ENCODE measurements at regions not wholly inside any gene's neighbourhood (a gene's known extent, or its start where the extent isn't known, plus 50 kb on each side); places are given as distances from the start of the nearest gene placed in this dataset.
"Not testable (repeated sequence)": the region's sequence is repeated elsewhere in the genome, so short reads cannot be mapped to it uniquely, and the experiment has no call there.

GRCh38 chr9:62862180-62862579 lies 1672.3 kb downstream of the SPATA31A7 start:
- CTCF ChIA-PET = not testable (repeated sequence)

GRCh38 chr9:62863319-62863718 lies 1673.5 kb downstream of the SPATA31A7 start:
- H3K4me1 ChIP-seq (ENCODE audit: control insufficient read depth in 1 of 2, extremely low read depth in 1 of 2, insufficient read depth in 2 of 2, low read length in 2 of 2); H3K4me1 Mint-ChIP-seq; H3K9me3 Mint-ChIP-seq; H3K27ac ChIP-seq (ENCODE audit: low read length); POLR2A ChIA-PET; H3K36me3 ChIP-seq (ENCODE audit: control insufficient read depth in 2 of 2, extremely low read depth in 1 of 2, insufficient read depth in 1 of 2, low read length in 1 of 2); H3K36me3 Mint-ChIP-seq; H3K4me3 Mint-ChIP-seq; CTCF ChIA-PET; DNase-seq; H3K9me3 ChIP-seq; H3K27ac Mint-ChIP-seq; H3K4me3 ChIP-seq (ENCODE audit: control insufficient read depth in 1 of 2, extremely low read depth in 1 of 2, low read length in 1 of 2); ATAC-seq (replicated peaks in 1 of 4): not testable (repeated sequence)
- peaks cover 0 to 19% of the 10 kb centered on the region in 2 experiments for H3K27me3 ChIP-seq (replicated peaks in 1 of 2; ENCODE audit: control insufficient read depth in 2 of 2, extremely low read depth in 1 of 2, insufficient read depth in 2 of 2, low read length in 1 of 2)
- H3K27me3 Mint-ChIP-seq = peaks cover 47 to 66% of the 10 kb centered on the region in 2 donors
- 92% methylated on average over 2 of the region's 4 CpGs for WGBS (ENCODE audit: insufficient coverage)

More at GRCh38 chr9:62862180-62862579, 1672.3 kb downstream of the SPATA31A7 start:
- DNase-seq; H3K27ac Mint-ChIP-seq; H3K36me3 ChIP-seq (ENCODE audit: control insufficient read depth in 2 of 2, extremely low read depth in 1 of 2, insufficient read depth in 1 of 2, low read length in 1 of 2); H3K4me3 ChIP-seq (ENCODE audit: control insufficient read depth in 1 of 2, extremely low read depth in 1 of 2, low read length in 1 of 2); H3K36me3 Mint-ChIP-seq; H3K27ac ChIP-seq (ENCODE audit: low read length); H3K4me1 Mint-ChIP-seq; ATAC-seq (replicated peaks in 1 of 4); H3K9me3 Mint-ChIP-seq; H3K9me3 ChIP-seq; H3K4me3 Mint-ChIP-seq; H3K4me1 ChIP-seq (ENCODE audit: control insufficient read depth in 1 of 2, extremely low read depth in 1 of 2, insufficient read depth in 2 of 2, low read length in 2 of 2); POLR2A ChIA-PET: not testable (repeated sequence)
- H3K27me3 Mint-ChIP-seq = peaks cover 40 to 63% of the 10 kb centered on the region in 2 donors
- H3K27me3 ChIP-seq (replicated peaks in 1 of 2; ENCODE audit: control insufficient read depth in 2 of 2, extremely low read depth in 1 of 2, insufficient read depth in 2 of 2, low read length in 1 of 2) = peaks cover 0 to 18% of the 10 kb centered on the region in 2 experiments
- no CpG with 5 or more reads among the region's 2 CpGs for WGBS (ENCODE audit: insufficient coverage)

- ATAC-seq (replicated peaks in 1 of 4); H3K4me3 Mint-ChIP-seq; H3K36me3 Mint-ChIP-seq; H3K36me3 ChIP-seq (ENCODE audit: control insufficient read depth in 2 of 2, extremely low read depth in 1 of 2, insufficient read depth in 1 of 2, low read length in 1 of 2); H3K9me3 Mint-ChIP-seq; H3K9me3 ChIP-seq; H3K27ac Mint-ChIP-seq; H3K4me1 ChIP-seq (ENCODE audit: control insufficient read depth in 1 of 2, extremely low read depth in 1 of 2, insufficient read depth in 2 of 2, low read length in 2 of 2); H3K4me1 Mint-ChIP-seq; POLR2A ChIA-PET; H3K27ac ChIP-seq (ENCODE audit: low read length); H3K4me3 ChIP-seq (ENCODE audit: control insufficient read depth in 1 of 2, extremely low read depth in 1 of 2, low read length in 1 of 2); CTCF ChIA-PET; DNase-seq: not testable (repeated sequence)
- H3K27me3 Mint-ChIP-seq = peaks cover 50 to 67% of the 10 kb centered on the region in 2 donors
- peaks cover 0 to 23% of the 10 kb centered on the region in 2 experiments for H3K27me3 ChIP-seq (replicated peaks in 1 of 2; ENCODE audit: control insufficient read depth in 2 of 2, extremely low read depth in 1 of 2, insufficient read depth in 2 of 2, low read length in 1 of 2)
- WGBS (ENCODE audit: insufficient coverage) = 73% methylated on average over 6 of the region's 8 CpGs
These were observed 1674.0 kb downstream of the SPATA31A7 start for GRCh38 chr9:62863867-62864266.

GRCh38 chr9:62864481-62865469 lies 1674.9 kb downstream of the SPATA31A7 start:
- H3K4me1 Mint-ChIP-seq; H3K36me3 ChIP-seq (ENCODE audit: control insufficient read depth in 2 of 2, extremely low read depth in 1 of 2, insufficient read depth in 1 of 2, low read length in 1 of 2); H3K9me3 Mint-ChIP-seq; H3K4me3 ChIP-seq (ENCODE audit: control insufficient read depth in 1 of 2, extremely low read depth in 1 of 2, low read length in 1 of 2); H3K27ac Mint-ChIP-seq; H3K4me1 ChIP-seq (ENCODE audit: control insufficient read depth in 1 of 2, extremely low read depth in 1 of 2, insufficient read depth in 2 of 2, low read length in 2 of 2); H3K4me3 Mint-ChIP-seq; H3K27ac ChIP-seq (ENCODE audit: low read length); H3K9me3 ChIP-seq; ATAC-seq (replicated peaks in 1 of 4); DNase-seq; POLR2A ChIA-PET; CTCF ChIA-PET; H3K36me3 Mint-ChIP-seq: not testable (repeated sequence)
- H3K27me3 ChIP-seq (replicated peaks in 1 of 2; ENCODE audit: control insufficient read depth in 2 of 2, extremely low read depth in 1 of 2, insufficient read depth in 2 of 2, low read length in 1 of 2) = peaks cover 0 to 24% of the 10 kb centered on the region in 2 experiments
- H3K27me3 Mint-ChIP-seq = peaks cover 50 to 67% of the 10 kb centered on the region in 2 donors
- 14% methylated on average over 15 of the region's 28 CpGs for WGBS (ENCODE audit: insufficient coverage)

- H3K4me3 Mint-ChIP-seq; H3K4me3 ChIP-seq (ENCODE audit: control insufficient read depth in 1 of 2, extremely low read depth in 1 of 2, low read length in 1 of 2); POLR2A ChIA-PET; H3K9me3 ChIP-seq; H3K9me3 Mint-ChIP-seq; ATAC-seq (replicated peaks in 1 of 4); H3K36me3 ChIP-seq (ENCODE audit: control insufficient read depth in 2 of 2, extremely low read depth in 1 of 2, insufficient read depth in 1 of 2, low read length in 1 of 2); H3K27ac ChIP-seq (ENCODE audit: low read length); H3K4me1 Mint-ChIP-seq; H3K27ac Mint-ChIP-seq; H3K36me3 Mint-ChIP-seq; DNase-seq; CTCF ChIA-PET; H3K4me1 ChIP-seq (ENCODE audit: control insufficient read depth in 1 of 2, extremely low read depth in 1 of 2, insufficient read depth in 2 of 2, low read length in 2 of 2): not testable (repeated sequence)
- H3K27me3 ChIP-seq (replicated peaks in 1 of 2; ENCODE audit: control insufficient read depth in 2 of 2, extremely low read depth in 1 of 2, insufficient read depth in 2 of 2, low read length in 1 of 2) = peaks cover 0 to 16% of the 10 kb centered on the region in 2 experiments
- peaks cover 29 to 49% of the 10 kb centered on the region in 2 donors for H3K27me3 Mint-ChIP-seq
- WGBS (ENCODE audit: insufficient coverage) = no CpG with 5 or more reads among the region's 4 CpGs
These were observed 1679.2 kb downstream of the SPATA31A7 start for GRCh38 chr9:62869061-62869460.

- ATAC-seq (replicated peaks in 1 of 4); CTCF ChIA-PET; H3K4me3 ChIP-seq (ENCODE audit: control insufficient read depth in 1 of 2, extremely low read depth in 1 of 2, low read length in 1 of 2); H3K27ac Mint-ChIP-seq; POLR2A ChIA-PET; H3K4me1 ChIP-seq (ENCODE audit: control insufficient read depth in 1 of 2, extremely low read depth in 1 of 2, insufficient read depth in 2 of 2, low read length in 2 of 2); H3K27me3 ChIP-seq (replicated peaks in 1 of 2; ENCODE audit: control insufficient read depth in 2 of 2, extremely low read depth in 1 of 2, insufficient read depth in 2 of 2, low read length in 1 of 2); H3K27ac ChIP-seq (ENCODE audit: low read length); H3K9me3 ChIP-seq; DNase-seq; H3K9me3 Mint-ChIP-seq; H3K4me3 Mint-ChIP-seq; H3K36me3 ChIP-seq (ENCODE audit: control insufficient read depth in 2 of 2, extremely low read depth in 1 of 2, insufficient read depth in 1 of 2, low read length in 1 of 2); H3K4me1 Mint-ChIP-seq; H3K36me3 Mint-ChIP-seq: not testable (repeated sequence)
- peaks cover 23 to 36% of the 10 kb centered on the region in 2 donors for H3K27me3 Mint-ChIP-seq
- no CpG with 5 or more reads among the region's 1 CpG for WGBS (ENCODE audit: insufficient coverage)
These were observed 1681.9 kb downstream of the SPATA31A7 start for GRCh38 chr9:62871765-62872164.

Measured in T-cell (primary cell).